Putamen (tissue), 1 donor: ENCODE measurements at regions not wholly inside any gene's neighbourhood (a gene's known extent, or its start where the extent isn't known, plus 50 kb on each side); places are given as distances from the start of the nearest gene placed in this dataset.
A peak's percentile ranks its signal among the peaks of the same experiment; 100 is the strongest.

Experiments used
- DNase-seq: peaks from one replicate; pipeline ENCODE4 v3.0.0-alpha.2; 2016; ENCODE audit warnings: low spot score

DNA sequence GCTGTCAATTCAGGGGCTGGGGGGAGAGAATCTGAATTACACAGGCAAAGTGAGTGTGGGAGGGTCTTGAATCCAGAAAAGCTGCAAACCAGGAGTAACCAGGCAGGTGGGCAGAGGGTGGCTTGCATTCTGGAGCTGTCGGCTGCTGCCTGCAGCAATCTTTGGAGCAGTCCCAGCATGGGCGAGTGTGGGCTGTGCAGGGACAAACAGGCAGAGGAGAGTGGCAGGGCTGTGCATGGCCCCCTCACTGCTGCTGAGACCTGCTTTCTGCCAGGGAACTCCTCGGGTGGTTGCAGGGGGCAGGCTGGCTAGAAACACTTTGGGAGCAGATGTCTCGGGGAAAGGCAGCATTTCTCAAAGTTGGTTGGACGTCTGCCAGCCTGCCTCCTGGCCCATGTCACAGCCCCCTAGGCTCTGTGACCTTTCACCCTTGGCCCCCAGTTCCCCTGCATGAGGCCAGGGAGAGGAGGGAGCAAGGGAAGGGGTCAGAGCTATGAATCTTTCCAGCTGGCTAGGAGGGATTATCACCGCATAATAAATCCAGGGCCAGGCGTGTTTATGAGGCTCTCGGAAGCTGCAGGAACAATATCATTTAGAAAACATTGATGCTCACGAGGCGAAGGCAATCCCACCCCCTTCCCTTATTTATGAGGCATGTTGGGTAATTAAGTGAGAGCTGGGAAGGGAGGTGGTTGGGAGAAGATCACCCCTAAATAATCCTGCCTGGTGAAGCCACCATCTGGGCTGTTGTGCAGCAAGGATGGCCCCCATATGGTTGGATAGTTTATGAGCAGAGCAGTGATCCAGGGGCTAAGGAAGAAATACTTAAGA, 212.3 kb upstream of the NCAM1 start:
- no peak for DNase-seq

DNA sequence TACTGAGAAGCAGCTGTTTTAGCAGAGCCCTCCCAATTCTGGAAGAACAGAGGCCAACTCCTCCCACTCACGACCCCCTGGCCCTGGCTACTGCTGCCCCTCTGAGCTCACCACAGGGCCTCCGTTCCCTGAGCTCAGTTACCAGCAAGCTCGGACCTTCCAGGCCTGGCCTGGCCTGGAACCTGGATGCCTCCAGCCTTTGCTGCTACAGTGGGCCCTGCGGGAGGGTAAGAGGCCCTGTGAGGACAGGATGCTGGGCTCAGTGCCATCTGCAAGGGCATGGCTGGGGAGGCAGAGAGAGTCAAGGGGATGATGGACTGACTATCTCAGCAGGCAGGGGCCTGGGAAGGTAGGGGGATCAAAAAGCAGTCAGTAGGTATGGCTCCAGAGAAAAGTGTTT, 209.9 kb upstream of the NCAM1 start:
- DNase-seq: no peak

DNA sequence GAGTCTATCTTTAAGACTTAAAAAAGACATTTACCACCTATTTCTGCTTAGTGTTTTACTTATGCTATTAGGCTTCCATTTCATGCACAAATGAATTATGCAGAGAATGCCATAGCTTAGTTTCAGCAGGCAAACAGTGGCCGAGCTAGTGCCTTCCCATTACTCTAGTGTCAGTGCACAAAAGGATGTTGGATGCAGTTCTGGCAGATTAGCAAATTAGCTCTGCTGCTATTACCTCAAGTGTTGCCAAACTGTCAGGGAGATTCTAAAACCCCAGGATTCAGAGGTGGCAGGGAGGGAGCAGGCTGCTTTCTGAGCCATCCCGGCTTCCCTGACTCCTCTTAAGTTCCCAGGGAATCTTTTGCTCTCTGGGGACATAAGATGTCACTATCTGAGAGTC, 209.4 kb upstream of the NCAM1 start:
- no peak for DNase-seq

DNA sequence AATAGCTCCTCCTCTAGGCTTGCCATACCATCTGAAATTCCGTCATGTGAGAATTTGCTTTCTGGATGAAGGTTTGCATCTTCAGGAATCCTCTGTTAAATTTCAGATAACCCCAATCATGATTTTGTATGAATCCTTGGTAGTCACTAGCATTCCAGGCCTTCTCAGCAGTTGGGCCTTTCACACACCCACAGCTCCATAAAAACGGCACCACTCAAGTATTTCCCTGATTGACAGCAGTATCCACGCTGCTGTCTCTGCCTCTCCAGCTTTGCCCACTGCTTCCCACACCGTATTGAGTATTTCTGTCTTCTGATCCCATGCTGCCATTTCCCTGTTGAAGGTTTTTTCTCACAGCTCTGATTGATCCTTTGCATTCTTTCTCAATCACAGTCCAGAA, 208.7 kb upstream of the NCAM1 start:
- DNase-seq: no peak

DNA sequence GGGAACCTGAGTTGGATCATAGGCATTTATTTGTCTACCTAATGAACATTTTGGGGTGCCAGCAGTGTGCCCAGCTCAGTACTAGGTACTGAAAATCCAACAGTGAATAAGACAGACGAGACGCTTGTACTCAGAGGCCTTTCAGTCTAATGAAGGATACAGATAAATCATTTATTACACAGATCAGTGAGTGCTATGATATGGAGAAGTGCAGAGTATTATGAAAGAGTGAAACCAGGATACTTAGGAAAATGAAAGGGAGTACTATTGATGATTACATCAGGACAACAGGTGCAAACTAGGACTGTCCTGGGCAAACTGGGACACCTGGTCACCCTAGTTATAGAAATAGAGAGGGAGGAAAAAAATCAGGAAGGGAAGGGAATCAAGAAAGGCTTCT, 207.5 kb upstream of the NCAM1 start:
- no peak for DNase-seq

DNA sequence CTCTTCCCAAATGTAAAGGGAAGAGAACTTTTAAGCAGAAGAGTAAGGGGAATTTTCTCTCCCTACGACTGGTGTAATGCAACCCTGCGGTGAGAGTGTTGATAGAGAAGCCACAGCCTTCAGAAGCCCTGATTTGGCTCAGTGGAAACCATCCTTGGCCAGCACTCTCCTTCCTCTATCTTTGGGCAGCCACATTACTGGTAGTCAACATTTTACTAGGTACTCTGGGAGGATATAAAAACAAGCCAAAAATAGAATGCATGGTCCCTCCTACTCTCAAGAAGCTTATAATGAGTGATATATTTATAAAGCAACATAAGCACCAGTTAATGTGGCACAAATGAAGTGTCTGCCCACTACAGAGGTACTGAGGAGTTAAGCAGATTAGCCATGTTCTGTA, 201.8 kb upstream of the NCAM1 start:
- no peak for DNase-seq

DNA sequence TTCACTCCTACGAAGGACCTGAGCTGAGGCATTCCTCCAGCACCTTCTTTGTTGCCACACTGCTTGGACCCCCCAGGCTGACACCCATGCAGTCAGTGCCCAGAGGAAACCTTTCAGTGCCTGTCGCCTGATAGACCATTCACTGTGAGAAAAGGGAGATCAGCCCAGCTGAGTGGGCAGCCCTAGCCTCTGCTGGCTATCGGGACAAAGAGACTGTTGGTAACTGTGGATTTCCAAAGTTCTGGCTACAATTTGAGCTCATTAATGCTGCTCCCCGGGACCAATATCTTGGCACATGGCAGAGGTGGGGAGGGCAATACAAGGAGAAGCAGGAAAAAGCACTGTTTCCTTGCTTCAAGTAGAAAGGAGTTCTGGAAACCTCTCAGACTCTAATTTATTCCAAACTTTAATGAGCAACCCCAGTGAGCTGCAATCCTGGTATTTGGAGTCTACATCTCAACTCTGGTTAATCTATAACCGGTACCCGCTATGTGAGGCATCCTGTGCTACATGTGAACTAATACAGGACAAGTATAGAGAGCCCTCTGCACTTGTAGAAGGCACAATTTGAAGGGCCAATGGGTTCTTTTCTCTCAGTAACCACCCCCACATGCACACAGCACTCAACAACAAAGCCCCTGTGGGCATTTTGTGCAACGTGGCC, 200.7 kb upstream of the NCAM1 start:
- no peak for DNase-seq

DNA sequence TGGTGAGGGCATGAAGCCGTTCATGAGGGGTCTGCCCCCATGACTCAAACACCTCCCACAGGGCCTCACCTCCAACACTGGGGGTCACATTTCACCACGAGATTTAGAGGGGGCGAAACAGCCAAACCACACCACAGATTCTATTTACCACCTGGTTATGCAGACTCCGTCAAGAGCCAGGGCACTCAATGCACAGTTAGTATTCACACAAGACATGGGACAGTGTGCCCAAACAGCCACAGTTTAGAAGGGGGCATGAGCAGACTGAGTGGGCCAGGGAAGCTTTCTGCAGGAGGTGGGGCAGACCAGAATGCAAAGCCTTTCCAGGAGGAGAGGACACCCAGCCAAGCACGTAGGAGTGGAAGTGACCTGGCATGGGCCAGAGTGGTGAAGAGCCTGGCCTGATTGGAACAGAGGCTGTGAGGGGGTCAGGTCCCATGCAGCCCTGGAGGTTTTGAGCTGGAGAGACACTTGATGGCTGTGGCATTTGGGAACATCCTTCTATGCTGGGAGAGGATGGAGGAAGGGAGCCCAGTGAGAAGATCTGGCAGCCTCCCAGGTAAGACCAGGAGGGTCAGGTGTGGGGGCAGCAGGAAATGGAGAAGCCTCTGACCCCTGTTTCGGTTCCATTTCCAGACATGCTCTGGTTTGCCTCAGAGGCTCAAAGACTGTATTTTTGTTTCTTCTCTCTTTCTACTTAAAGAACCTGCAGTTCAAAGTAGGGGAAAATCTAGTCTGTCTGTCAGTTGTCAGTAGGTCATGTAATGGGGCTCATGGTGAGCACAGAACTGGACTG, 199.1 kb upstream of the NCAM1 start:
- DNase-seq: no peak

DNA sequence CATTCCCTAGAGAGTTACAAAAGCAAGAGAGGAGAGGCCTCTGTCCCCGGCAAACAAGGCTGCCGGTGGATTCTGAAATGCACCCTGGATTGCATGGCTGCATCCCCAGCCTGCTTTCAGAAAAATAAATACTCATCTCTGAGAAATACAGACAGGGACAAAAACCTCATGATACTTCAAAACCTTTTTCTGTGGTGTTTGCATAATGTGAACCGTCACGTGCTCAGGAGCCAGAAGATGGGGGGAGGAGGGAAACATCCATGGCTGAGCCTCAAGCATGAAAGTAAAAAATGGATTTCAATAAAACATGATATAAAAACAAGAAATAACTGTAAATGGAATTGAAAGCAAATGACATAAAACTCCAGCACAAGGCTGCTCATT, 198.5 kb upstream of the NCAM1 start:
- no peak for DNase-seq

DNA sequence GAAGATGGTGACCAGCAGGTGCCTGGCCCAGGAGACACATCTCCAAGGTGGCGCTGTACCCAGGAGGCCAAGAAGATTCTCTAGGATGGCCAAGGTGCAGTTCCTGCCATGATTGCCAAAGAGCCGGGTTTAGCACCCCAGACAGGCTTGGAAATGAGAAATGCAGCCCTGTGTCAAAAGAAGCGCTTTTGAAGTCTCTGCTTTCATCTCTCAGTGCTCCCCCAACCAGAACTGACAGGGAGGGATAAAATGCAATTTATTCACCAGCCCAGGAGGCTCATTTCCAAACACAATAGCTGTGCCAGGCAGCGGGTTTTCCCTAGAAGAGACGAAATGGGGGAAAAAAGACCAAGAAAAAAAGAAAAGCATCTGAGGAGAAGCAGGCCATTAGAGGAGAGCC, 195.9 kb upstream of the NCAM1 start:
- no peak for DNase-seq

DNA sequence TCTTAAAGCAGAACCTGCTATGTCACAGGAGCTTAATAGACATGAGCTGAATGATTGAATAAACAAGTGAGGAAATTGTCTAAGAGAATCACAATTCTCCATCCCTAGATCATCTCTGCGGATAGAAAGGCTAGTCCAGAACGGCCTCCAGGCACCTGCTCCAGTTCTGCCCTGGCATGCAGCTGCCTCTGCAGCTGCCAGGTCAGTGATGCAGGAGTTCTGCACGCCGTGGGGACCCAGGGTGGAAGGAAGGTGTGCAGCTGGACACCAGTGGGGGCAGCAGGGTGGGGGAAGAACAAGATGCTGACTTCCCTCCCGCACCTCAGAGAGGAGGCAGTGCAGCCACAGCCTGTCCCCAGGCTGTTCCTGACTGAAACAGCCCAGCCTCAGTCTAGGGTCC, 192.1 kb upstream of the NCAM1 start:
- no peak for DNase-seq

DNA sequence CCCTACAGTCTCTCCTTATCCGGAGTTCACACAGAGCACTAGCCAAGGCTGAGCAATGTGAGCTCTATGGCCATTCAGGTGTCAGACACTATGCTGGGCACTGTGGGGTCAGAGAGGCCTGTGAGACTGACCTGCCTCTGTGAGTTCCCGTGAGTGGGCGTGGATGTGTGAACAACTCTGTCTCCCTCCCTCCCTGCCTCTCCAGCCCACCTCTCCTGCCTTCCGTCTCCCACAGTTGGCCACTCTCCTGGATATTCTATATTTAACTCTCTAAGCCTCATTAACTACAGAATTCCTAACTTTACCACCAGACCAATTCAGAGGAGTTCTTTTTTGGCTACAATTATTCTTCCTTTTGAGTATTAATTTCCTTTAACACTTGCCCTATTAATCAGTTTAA, 191.6 kb upstream of the NCAM1 start:
- DNase-seq: no peak

DNA sequence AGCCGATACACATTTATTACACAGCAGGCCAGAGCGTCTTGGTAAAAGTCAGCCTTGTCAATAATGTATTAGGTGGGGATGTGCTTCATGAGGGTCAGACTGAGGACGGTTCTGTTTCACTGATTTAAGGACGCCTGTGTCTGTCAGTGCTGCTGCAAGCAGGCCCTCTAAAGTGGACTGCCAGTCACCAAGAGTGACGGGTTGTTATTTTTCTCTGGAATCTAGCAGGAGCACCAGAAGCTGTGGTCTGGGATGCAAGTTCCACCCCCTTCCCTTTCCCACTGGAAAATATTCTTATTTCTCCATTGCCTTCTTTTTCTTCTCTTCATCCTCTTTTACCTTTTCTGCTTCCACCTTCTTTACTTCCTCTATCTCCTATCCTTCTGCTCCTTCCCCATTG, 191.2 kb upstream of the NCAM1 start:
- no peak for DNase-seq

DNA sequence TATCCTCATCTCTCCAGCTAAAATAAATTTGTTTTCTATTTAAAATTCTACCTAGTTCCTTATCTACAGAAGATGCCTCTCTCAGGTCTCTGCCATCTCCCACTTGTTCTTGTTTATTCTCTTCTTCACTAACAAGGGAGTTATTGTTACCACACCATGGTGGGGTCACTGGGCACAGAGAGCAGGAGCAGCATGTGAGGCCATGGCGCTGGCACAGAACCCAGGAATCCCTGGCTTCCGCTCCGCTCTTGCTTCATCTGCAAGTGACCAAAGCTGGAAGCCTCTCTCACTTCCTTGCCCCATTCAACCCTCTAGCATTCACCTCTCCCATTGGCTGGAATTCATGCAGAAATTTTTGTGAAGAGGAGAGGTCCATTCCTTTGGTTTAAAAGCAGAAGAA, 190.7 kb upstream of the NCAM1 start:
- peak; percentile 94 for DNase-seq

DNA sequence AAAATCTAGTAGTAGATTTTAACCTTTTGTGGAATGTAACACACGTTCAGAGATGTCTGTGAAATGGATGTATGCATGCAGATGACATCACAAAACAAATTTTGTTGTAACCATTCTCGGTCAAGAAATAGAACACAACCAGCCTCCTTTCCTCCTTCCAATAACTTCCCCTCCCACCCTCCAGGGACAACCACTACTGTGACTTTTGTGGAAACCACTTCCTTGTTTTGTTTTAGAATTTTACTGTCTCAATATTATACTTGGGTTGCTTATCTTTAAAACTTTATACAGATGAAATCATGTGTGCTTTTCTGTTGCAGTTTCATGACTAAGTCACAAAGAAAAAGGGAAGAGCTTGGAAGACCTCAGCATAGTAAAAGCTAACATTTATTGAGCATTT, 189.4 kb upstream of the NCAM1 start:
- no peak for DNase-seq

DNA sequence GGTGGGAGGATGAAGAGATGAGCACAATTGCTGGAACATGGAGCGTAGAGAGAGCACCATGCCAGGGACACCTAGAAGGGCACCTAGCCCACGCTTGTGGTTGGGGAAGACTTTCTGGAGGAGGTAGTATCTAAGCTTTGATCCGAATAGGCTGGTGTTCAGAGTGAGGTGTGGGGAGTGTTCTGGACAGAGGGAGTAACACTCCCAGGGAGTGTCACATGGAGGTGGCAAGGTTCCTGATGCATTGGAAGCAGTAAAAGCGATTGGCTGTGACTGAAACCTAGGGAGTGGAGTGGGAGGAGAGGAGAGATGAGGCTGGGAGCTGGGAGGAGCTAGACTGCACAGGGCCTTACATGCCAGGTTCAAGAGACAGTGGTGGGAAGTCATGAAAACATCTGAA, 188.0 kb upstream of the NCAM1 start:
- DNase-seq: no peak

DNA sequence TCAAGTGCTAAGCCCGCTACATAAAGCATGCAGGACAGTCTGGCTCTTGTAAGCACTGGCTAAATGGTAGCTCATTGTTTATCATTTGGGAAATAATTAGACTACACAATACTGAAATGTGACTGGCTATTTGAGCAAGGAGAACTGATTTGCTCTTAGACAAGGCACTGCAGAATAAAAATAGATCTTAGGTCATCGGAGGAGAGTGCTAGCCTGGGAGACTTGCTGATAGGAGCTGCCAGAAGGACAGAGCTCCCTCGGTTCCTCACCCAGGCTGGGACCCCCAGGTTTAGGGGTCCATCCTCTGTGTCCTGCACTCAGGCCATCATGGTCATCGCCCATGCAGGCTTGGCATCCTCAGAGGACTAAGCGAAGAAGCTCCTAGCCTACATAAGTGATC, 184.4 kb upstream of the NCAM1 start:
- DNase-seq: no peak

DNA sequence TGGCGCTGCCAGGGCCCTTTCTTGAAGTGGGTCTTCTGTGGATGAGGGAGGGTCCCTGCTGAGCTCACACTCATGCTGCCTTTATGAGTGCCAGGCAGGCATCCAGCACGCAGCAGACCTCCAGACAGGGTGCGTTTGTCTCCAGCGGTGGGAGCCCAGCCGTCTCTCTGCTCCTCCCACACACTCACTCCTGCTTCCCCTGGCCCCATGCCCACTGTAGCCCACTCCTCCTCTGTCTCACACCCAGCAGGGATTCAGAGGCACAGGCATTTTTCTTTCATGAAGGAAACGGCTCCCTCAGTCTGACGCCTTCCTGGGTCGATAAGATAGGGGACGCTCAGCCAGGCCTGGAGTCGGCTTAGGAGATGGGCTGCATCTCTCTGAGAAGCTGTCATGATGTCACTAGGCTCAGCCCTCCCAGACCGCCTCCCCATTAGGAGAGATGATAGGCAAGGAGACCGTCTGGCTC, 183.9 kb upstream of the NCAM1 start:
- no peak for DNase-seq

DNA sequence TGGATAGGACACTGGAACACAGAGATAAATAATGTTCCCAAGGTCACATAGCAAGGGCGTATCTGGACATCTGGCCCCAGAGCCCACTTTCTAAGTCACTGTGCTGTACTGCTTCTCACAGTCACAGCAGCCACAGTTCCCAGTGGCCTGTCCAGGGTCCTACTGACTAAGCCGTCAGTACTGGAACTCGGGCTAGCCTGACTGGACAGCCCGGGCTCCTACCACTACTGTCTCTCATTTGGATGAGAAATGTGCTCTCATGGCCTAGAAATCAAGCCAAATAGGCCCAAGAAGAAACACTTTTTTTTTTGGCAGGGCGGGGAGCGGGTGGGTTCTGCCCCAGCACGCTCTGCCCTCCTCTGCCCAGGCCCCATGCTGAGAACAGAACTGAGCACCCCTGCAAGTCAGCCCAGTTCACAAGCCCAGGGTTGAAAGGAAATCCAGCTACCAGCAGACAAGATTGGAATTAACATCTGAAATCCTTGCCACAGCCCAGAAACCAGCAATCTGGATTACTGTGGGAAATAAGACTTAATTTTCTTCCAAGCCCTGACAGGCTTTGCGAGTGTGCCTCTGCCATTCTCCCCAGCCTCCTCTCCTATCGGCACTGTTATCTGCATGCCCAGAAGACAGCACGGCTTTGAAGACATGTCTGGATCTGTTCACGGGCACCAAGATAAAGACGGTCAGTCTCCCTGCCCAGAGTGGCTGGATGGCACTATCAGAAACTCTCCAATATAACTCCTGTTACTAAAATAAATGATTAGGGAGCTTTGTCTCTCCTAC, 182.9 kb upstream of the NCAM1 start:
- DNase-seq: no peak

DNA sequence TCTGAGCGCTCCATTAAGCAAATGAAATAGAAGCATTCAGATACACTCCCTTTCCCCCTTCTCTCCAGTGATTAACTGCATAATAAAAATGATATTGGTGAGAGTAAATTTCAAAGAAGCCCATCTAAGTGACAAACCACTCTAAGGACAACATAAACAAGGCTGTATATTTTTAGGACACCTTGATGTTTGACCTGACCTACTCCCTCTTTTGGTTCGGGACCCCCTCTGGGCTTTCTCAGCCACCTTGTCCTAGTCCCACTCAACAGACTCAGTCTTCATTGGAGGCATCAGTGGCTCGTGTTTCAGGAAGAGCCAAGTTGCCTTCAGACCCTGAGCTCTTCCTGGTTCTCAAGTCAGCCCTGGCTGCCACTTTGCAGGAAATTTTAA, 182.3 kb upstream of the NCAM1 start:
- DNase-seq: no peak

DNA sequence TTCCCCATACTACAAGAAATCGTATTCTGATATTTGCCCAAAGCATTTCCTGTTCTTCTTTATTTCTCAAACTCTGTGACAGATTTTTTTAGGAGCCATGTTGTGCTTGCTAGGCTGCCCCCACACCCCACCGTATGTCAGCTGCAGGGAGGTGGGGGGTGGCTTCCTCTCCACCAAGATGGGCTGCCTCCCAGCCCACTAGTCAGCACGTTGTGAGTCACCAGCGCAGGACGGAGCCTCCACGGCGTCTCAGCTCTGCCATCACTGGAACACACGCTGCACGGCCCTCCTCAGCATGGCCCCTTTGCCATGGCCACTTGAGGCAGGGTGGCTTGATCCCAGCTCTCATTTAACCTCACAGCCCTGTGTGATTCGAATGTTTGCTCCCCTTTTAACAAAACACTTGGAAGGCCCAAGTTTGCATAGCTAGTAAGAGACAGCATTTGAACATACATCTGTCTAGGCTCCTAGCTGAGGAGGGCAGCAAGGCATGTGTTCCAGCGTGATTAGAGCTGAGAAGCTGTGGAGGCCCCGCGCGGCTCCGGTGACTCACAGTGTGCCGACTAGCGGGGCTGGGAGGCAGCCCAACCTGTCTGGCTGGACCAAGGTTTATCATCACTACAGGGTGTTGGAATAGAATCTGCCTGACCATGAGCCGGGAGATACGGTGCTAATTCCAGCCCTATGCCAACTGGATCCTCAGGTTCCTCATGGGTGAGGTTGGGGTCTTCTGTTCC, 180.7 kb upstream of the NCAM1 start:
- DNase-seq: no peak

DNA sequence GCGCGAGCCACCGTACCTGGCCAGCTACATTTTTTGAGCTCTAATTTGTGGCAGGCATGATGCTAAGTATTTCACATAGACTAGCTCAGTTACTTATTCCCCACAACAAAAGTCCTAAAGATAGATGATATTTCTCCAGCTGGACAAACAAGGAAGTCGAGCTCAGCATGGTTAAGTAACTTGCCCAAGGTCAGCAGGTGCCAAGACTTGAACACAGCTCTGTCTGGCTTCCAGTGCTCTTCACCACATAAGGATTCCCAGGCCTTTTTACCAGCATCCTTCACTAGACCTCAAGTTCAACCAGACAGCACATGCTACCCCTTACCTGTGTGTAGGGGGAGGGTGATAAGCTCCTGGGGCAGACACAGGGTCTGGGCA, 177.3 kb upstream of the NCAM1 start:
- no peak for DNase-seq
